ENCODE measurements at regions not wholly inside any gene's neighbourhood (a gene's known extent, or its start where the extent isn't known, plus 50 kb on each side); places are given as distances from the start of the nearest gene placed in this dataset.

GRCh38 chr6:133787859-133788505 is 100.9 kb upstream of the TCF21 start (continued):
- no peak for TF ChIP-seq CHD7 (IDR thresholded peaks at IDR 0.05; ENCODE audit: insufficient replicate concordance, low read length)

Measured in H1 (cell line).